Right cardiac atrium (tissue), 5 donors: ENCODE measurements at regions not wholly inside any gene's neighbourhood (a gene's known extent, or its start where the extent isn't known, plus 50 kb on each side); places are given as distances from the start of the nearest gene placed in this dataset.
A peak's percentile ranks its signal among the peaks of the same experiment; 100 is the strongest.

Experiments used
- ATAC-seq, 2 donors: fragments of 200-7000 bp; cut with Tn5 transposase; one replicate each; pipeline versions ENCODE4 v1.8.0 to v1.9.1; 2020; ENCODE audit warnings: moderate library complexity in 2 of 2, mild to moderate bottlenecking in 1 of 2
- DNase-seq, 3 donors: peaks; one replicate each; pipeline ENCODE4 v3.0.0-alpha.2; 2020
- H3K27ac ChIP-seq: one replicate; pipeline ENCODE4 v1.5.1; 2013; ENCODE audit warnings: mild to moderate bottlenecking, low read length, control low read depth, moderate library complexity
- H3K27me3 ChIP-seq: one replicate; pipeline ENCODE4 v1.6.1; 2013; ENCODE audit not compliant: control insufficient read depth, insufficient read depth
- H3K4me1 ChIP-seq: one replicate; pipeline ENCODE4 v1.6.1; 2013; ENCODE audit warnings: low read length; ENCODE audit not compliant: control insufficient read depth, insufficient read depth
- H3K4me3 ChIP-seq: one replicate; pipeline ENCODE4 v1.5.1; 2013; ENCODE audit warnings: low read length, control low read depth
- H3K9me3 ChIP-seq: one replicate; pipeline ENCODE4 v1.6.1; 2013; ENCODE audit warnings: low read length; ENCODE audit not compliant: control insufficient read depth
- WGBS: extraction: QIAGEN DNeasy Blood & Tissue Kit; methylation state at CpG from one replicate; pipeline ENCODE4 v1.1.7; 2013; 5-methylcytosine and 5-hydroxymethylcytosine counted together
- intact Hi-C, 4 donors: fragments of 100-400 bp; cut with DNase I; formaldehyde crosslinking; loops; one replicate each; pipeline versions ENCODE4 v1.11.0 to v1.14.0; 2022 to 2023
- donor health status: healthy with polysubstance abuse.
- donor health status: DM: no; HTN: yes; CAD: no.
- donor health status: DM: no; HTN: no; CAD: no.
- donor health status: DM: no; HTN: yes; CAD: no; lungs with severe emphysema.
- donor health status: DM: yes; HTN: yes; CAD: no.

- WGBS, result 47% methylated on average over 2 of the region's 2 CpGs
- H3K4me1 ChIP-seq, result no peaks in the 10 kb centered on the region
- ATAC-seq (no peak), DNase-seq (no peak)
- no peaks in the 10 kb centered on the region for H3K9me3 ChIP-seq
- no peak overlapping the region for H3K4me3 ChIP-seq
- H3K27me3 ChIP-seq, result no peaks in the 10 kb centered on the region
- H3K27ac ChIP-seq, result no peak overlapping the region
- intact Hi-C loops, result no loop called here
These were observed 1574.9 kb downstream of the HACE1 start for GRCh38 chr6:103284835-103285234.

GRCh38 chr6:103280417-103280816 is 1579.3 kb downstream of the HACE1 start:
- intact Hi-C loops, result no loop called here
- no peaks in the 10 kb centered on the region for H3K9me3 ChIP-seq
- H3K4me1 ChIP-seq, result no peaks in the 10 kb centered on the region
- DNase-seq, result no peak
- H3K27ac ChIP-seq, result no peak overlapping the region
- WGBS, result 73% methylated on average over 2 of the region's 2 CpGs
- no peak for ATAC-seq
- no peaks in the 10 kb centered on the region for H3K27me3 ChIP-seq
- no peak overlapping the region for H3K4me3 ChIP-seq

- Histone ChIP-seq H3K4me1 (no peaks in the 10 kb centered on the region), H3K27ac (no peak overlapping the region), H3K27me3 (no peaks in the 10 kb centered on the region), H3K4me3 (no peak overlapping the region), H3K9me3 (no peaks in the 10 kb centered on the region)
- no peak for DNase-seq
- no peak for ATAC-seq
- WGBS, result 74% methylated on average over 1 of the region's 1 CpG
- intact Hi-C loops, result no loop called here
These were observed 1581.8 kb downstream of the HACE1 start for GRCh38 chr6:103277936-103278335.

GRCh38 chr6:103273048-103273447 is 1586.7 kb downstream of the HACE1 start:
- intact Hi-C loops, result no loop called here
- ATAC-seq (no peak), DNase-seq (no peak)
- Histone ChIP-seq H3K4me3 (no peak overlapping the region), H3K27ac (no peak overlapping the region), H3K27me3 (no peaks in the 10 kb centered on the region), H3K4me1 (no peaks in the 10 kb centered on the region), H3K9me3 (no peaks in the 10 kb centered on the region)
- 17% methylated on average over 1 of the region's 1 CpG for WGBS

GRCh38 chr6:103269581-103269980 is 1590.1 kb downstream of the HACE1 start:
- intact Hi-C loops, result no loop called here
- H3K27ac ChIP-seq, result no peak overlapping the region
- no peaks in the 10 kb centered on the region for H3K27me3 ChIP-seq
- no peaks in the 10 kb centered on the region for H3K4me1 ChIP-seq
- WGBS, result 41% methylated on average over 2 of the region's 2 CpGs
- no peak for DNase-seq
- H3K4me3 ChIP-seq, result no peak overlapping the region
- no peak for ATAC-seq
- no peaks in the 10 kb centered on the region for H3K9me3 ChIP-seq

GRCh38 chr6:103268335-103268734 is 1591.4 kb downstream of the HACE1 start:
- 67% methylated on average over 2 of the region's 2 CpGs for WGBS
- H3K27me3 ChIP-seq, result no peaks in the 10 kb centered on the region
- no peaks in the 10 kb centered on the region for H3K4me1 ChIP-seq
- no peak overlapping the region for H3K27ac ChIP-seq
- DNase-seq (no peak), ATAC-seq (no peak)
- no peaks in the 10 kb centered on the region for H3K9me3 ChIP-seq
- H3K4me3 ChIP-seq, result no peak overlapping the region
- intact Hi-C loops, result no loop called here

GRCh38 chr6:103264020-103264419 is 1595.7 kb downstream of the HACE1 start:
- intact Hi-C loops, result no loop called here
- Histone ChIP-seq H3K4me1 (no peaks in the 10 kb centered on the region), H3K4me3 (no peak overlapping the region), H3K9me3 (no peaks in the 10 kb centered on the region), H3K27ac (no peak overlapping the region), H3K27me3 (no peaks in the 10 kb centered on the region)
- peak in 1 of 3 donors; percentile 24 for DNase-seq
- no peak for ATAC-seq
- 77% methylated on average over 9 of the region's 9 CpGs for WGBS

GRCh38 chr6:103255132-103255531 is 1604.6 kb downstream of the HACE1 start:
- Histone ChIP-seq H3K4me3 (no peak overlapping the region), H3K27ac (no peak overlapping the region), H3K4me1 (no peaks in the 10 kb centered on the region), H3K9me3 (no peaks in the 10 kb centered on the region), H3K27me3 (no peaks in the 10 kb centered on the region)
- intact Hi-C loops, result no loop called here
- 92% methylated on average over 2 of the region's 2 CpGs for WGBS
- DNase-seq (no peak), ATAC-seq (no peak)

GRCh38 chr6:103236923-103237322 is 1622.8 kb downstream of the HACE1 start:
- Histone ChIP-seq H3K27me3 (no peaks in the 10 kb centered on the region), H3K27ac (no peak overlapping the region), H3K9me3 (no peaks in the 10 kb centered on the region), H3K4me1 (no peaks in the 10 kb centered on the region), H3K4me3 (no peak overlapping the region)
- ATAC-seq (no peak), DNase-seq (no peak)
- intact Hi-C loops, result no loop called here

GRCh38 chr6:103231181-103231580 is 1628.5 kb downstream of the HACE1 start:
- H3K4me3 ChIP-seq, result no peak overlapping the region
- ATAC-seq (no peak), DNase-seq (no peak)
- no peaks in the 10 kb centered on the region for H3K27me3 ChIP-seq
- intact Hi-C loops, result no loop called here
- H3K27ac ChIP-seq, result no peak overlapping the region
- H3K9me3 ChIP-seq, result no peaks in the 10 kb centered on the region
- no peaks in the 10 kb centered on the region for H3K4me1 ChIP-seq

GRCh38 chr6:103215847-103216246 is 1643.9 kb downstream of the HACE1 start:
- intact Hi-C loops, result no loop called here
- Histone ChIP-seq H3K27me3 (no peaks in the 10 kb centered on the region), H3K9me3 (no peaks in the 10 kb centered on the region), H3K4me3 (no peak overlapping the region), H3K4me1 (no peaks in the 10 kb centered on the region), H3K27ac (no peak overlapping the region)
- DNase-seq (no peak), ATAC-seq (no peak)

GRCh38 chr6:103210686-103211085 is 1649.0 kb downstream of the HACE1 start:
- Histone ChIP-seq H3K4me3 (no peak overlapping the region), H3K4me1 (no peaks in the 10 kb centered on the region), H3K27ac (no peak overlapping the region), H3K9me3 (no peaks in the 10 kb centered on the region), H3K27me3 (no peaks in the 10 kb centered on the region)
- DNase-seq, result no peak
- no peak for ATAC-seq
- WGBS, result 18% methylated on average over 2 of the region's 2 CpGs
- intact Hi-C loops, result no loop called here
